Upper lobe of right lung (tissue), 1 donor: ENCODE measurements at regions not wholly inside any gene's neighbourhood (a gene's known extent, or its start where the extent isn't known, plus 50 kb on each side); places are given as distances from the start of the nearest gene placed in this dataset.

ENCODE experiments used
- ATAC-seq: fragments of 200-7000 bp; cut with Tn5 transposase; one replicate; pipeline ENCODE4 v1.9.1; 2020; ENCODE audit warnings: mild to moderate bottlenecking, moderate library complexity
- DNase-seq: peaks from one replicate; pipeline ENCODE4 v3.0.0-alpha.2; 2020
- H3K27ac ChIP-seq: fragments of 200-600 bp; one replicate; pipeline ENCODE4 v1.8.0; 2022
- H3K27me3 ChIP-seq: fragments of 200-600 bp; one replicate; pipeline ENCODE4 v1.8.0; 2022; ENCODE audit warnings: mild to moderate bottlenecking
- H3K36me3 ChIP-seq: fragments of 200-600 bp; one replicate; pipeline ENCODE4 v1.8.0; 2022
- H3K4me1 ChIP-seq: fragments of 200-600 bp; one replicate; pipeline ENCODE4 v1.8.0; 2022
- H3K4me3 ChIP-seq: fragments of 200-600 bp; one replicate; pipeline ENCODE4 v1.8.0; 2022; ENCODE audit warnings: mild to moderate bottlenecking
- H3K9me3 ChIP-seq: fragments of 200-600 bp; one replicate; pipeline ENCODE4 v1.8.0; 2022
- intact Hi-C: fragments of 100-400 bp; cut with DNase I; formaldehyde crosslinking; loops from one replicate; pipeline ENCODE4 v1.11.0; 2022
- TF ChIP-seq, protein P1 (sequence below): fragments of 200-600 bp; IDR thresholded peaks from one replicate; pipeline ENCODE4 v1.8.0; 2022; ENCODE audit warnings: antibody characterized with exemption
- donor health status: DM: no; HTN: yes; CAD: no; lungs with severe emphysema.

DNA sequence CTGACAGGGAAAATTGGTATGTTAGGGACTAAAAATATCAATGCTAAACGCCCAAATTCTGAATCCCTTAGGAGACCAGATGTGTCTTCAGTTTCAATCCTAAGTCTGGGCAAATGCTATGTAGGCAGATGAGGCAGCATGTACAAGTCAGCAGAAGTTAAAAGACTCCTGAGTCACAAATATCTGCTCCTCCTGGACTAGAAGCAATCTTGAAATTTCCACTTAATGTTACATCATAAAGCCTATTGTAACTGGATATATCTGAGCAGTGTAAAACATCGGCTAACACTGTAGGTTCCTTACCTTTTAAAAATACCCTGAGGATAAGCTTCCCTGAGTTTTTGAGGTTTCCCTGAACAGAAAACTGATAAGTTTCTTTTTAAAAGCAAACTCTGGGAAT lies 1087.6 kb upstream of the PIK3C3 start:
- intact Hi-C loops, result no loop called here
- TF ChIP-seq, protein P1, sequence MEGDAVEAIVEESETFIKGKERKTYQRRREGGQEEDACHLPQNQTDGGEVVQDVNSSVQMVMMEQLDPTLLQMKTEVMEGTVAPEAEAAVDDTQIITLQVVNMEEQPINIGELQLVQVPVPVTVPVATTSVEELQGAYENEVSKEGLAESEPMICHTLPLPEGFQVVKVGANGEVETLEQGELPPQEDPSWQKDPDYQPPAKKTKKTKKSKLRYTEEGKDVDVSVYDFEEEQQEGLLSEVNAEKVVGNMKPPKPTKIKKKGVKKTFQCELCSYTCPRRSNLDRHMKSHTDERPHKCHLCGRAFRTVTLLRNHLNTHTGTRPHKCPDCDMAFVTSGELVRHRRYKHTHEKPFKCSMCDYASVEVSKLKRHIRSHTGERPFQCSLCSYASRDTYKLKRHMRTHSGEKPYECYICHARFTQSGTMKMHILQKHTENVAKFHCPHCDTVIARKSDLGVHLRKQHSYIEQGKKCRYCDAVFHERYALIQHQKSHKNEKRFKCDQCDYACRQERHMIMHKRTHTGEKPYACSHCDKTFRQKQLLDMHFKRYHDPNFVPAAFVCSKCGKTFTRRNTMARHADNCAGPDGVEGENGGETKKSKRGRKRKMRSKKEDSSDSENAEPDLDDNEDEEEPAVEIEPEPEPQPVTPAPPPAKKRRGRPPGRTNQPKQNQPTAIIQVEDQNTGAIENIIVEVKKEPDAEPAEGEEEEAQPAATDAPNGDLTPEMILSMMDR, result no peak
- no peak overlapping the region for H3K4me3 ChIP-seq
- no peaks in the 10 kb centered on the region for H3K36me3 ChIP-seq
- no peak overlapping the region for H3K27ac ChIP-seq
- ATAC-seq (no peak), DNase-seq (no peak)
- no peaks in the 10 kb centered on the region for H3K4me1 ChIP-seq
- no peaks in the 10 kb centered on the region for H3K27me3 ChIP-seq
- no peaks in the 10 kb centered on the region for H3K9me3 ChIP-seq

DNA sequence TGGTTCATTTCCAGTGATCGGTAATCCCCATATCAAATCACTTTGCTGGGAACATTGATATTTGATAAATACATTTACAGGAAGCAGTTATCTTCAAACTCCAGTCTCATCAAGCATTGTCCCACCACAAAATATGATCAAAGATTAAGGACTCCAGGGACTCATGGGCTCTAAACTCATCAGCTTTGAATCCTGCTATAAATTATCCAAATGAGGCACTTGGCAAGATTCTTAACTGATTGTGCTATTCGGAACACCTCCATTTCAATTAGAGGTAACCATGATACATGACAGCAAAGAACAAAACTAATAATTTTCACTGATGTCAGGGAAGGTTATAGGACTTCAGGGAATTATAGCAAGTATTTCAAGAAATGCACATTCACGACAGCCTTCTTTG lies 1088.1 kb upstream of the PIK3C3 start:
- Histone ChIP-seq H3K4me3 (no peak overlapping the region), H3K4me1 (no peaks in the 10 kb centered on the region), H3K9me3 (no peaks in the 10 kb centered on the region), H3K27ac (no peak overlapping the region), H3K27me3 (no peaks in the 10 kb centered on the region), H3K36me3 (no peaks in the 10 kb centered on the region)
- TF ChIP-seq, protein P1, result no peak
- no peak for DNase-seq
- ATAC-seq, result no peak
- intact Hi-C loops, result no loop called here

DNA sequence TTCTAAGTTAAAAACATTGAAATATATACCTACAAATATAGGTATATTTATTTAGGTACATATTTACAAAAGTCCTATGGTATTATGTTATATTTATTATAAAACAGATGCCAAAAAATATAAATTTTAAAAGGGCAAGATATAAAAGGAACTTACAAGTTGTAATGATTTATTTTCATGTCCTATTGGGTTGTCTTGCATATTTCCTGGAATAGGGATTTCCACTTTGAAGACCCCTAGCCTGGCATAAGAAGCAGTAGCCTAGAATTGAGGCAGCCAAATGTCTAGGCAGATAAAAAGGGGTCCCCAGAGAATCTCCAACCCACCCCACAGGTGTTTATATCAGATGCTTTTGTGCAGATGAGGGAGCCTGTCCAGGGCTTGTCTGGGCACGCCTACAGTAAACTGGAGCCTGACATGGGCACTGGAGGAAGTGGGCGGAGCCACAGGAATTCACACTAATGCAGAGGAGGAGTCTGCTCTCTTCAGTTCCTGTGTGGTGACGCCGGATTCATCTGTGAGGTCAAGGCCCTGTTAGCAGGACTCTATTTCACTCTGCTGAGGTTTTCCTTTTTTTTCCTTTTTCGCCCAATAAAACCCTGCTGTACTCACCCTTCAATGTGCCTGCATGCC lies 1088.9 kb upstream of the PIK3C3 start:
- no peak for DNase-seq
- H3K4me1 ChIP-seq, result no peaks in the 10 kb centered on the region
- TF ChIP-seq, protein P1, result no peak
- no peaks in the 10 kb centered on the region for H3K27me3 ChIP-seq
- H3K4me3 ChIP-seq, result no peak overlapping the region
- no peak overlapping the region for H3K27ac ChIP-seq
- intact Hi-C loops, result no loop called here
- ATAC-seq, result no peak
- H3K36me3 ChIP-seq, result no peaks in the 10 kb centered on the region
- no peaks in the 10 kb centered on the region for H3K9me3 ChIP-seq

DNA sequence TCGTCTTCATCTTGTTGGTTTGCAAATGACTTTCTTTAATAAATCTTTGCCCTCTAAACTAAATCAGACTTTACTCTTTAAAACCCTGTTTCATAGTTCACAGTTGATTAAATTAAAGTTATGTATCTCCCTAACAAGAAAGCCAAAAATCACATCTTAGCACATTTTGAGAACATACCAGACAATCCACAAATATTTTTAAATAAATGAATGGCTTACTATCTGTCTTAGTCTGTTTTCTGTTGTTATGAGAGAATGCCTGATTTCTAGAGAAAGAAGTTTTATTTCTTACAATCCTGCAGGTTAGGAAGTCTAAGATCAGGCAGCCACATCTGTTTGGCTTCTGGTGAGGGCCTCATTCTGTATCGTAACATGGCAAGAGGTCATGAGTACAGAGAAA lies 1090.2 kb upstream of the PIK3C3 start:
- intact Hi-C loops, result no loop called here
- no peak for ATAC-seq
- Histone ChIP-seq H3K4me3 (no peak overlapping the region), H3K36me3 (no peaks in the 10 kb centered on the region), H3K4me1 (no peaks in the 10 kb centered on the region), H3K27ac (no peak overlapping the region), H3K27me3 (no peaks in the 10 kb centered on the region), H3K9me3 (no peaks in the 10 kb centered on the region)
- TF ChIP-seq, protein P1, result no peak
- DNase-seq, result no peak

DNA sequence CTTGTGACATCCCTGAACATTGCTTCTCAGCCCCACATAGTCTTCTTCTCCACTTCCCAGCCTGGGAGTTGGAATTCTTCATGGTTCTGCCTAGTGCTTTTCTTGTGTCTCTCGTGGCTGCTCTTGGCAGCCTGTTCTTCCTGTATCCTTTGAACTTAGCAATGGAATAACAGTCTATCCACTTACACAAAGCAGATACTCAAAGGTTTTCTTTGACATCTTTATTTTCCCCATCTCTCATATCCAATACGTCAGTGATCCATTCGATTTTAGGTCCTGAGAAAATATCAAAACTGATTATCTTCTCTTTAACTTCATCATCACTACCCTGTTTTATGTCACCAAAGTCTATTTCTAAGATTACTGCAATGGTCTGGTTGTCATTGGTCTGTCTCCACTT lies 1091.2 kb upstream of the PIK3C3 start:
- TF ChIP-seq, protein P1, result no peak
- H3K9me3 ChIP-seq, result no peaks in the 10 kb centered on the region
- H3K27me3 ChIP-seq, result no peaks in the 10 kb centered on the region
- no peak overlapping the region for H3K27ac ChIP-seq
- intact Hi-C loops, result no loop called here
- no peaks in the 10 kb centered on the region for H3K36me3 ChIP-seq
- no peak overlapping the region for H3K4me3 ChIP-seq
- DNase-seq, result no peak
- no peaks in the 10 kb centered on the region for H3K4me1 ChIP-seq
- no peak for ATAC-seq

DNA sequence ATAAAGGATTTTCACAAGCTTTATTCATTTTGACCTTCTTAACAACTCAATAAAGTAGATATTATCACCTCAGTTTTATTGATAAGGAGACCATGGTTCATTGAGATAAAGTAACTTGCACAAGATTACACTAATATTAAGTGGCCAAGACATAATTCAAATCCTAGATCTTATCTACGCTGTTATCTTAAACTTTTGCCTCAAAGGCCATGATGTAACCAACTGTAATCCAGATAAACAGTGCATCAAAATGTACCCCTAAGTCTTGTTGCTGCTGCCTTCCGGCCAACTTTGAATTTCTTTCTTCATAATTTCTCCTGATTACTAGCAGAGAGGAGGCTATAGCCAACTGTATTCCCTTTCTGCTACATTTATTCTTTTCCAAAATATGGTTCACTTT lies 1094.8 kb upstream of the PIK3C3 start:
- no peak for ATAC-seq
- Histone ChIP-seq H3K36me3 (no peaks in the 10 kb centered on the region), H3K27me3 (no peaks in the 10 kb centered on the region), H3K27ac (no peak overlapping the region), H3K9me3 (no peaks in the 10 kb centered on the region), H3K4me1 (no peaks in the 10 kb centered on the region), H3K4me3 (no peak overlapping the region)
- TF ChIP-seq, protein P1, result no peak
- intact Hi-C loops, result no loop called here
- DNase-seq, result no peak
